RPMI7951 (cell line): ENCODE measurements at regions not wholly inside any gene's neighbourhood (a gene's known extent, or its start where the extent isn't known, plus 50 kb on each side); places are given as distances from the start of the nearest gene placed in this dataset.

Experiments used
- DNase-seq: peaks from one replicate; pipeline ENCODE4 v3.0.0-alpha.2; 2012; ENCODE audit warnings: low read depth

GRCh38 chr2:78431241-78431640 is 594.3 kb upstream of the REG3G start:
- DNase-seq, result no peak

GRCh38 chr2:78439122-78439521 is 586.4 kb upstream of the REG3G start:
- no peak for DNase-seq

GRCh38 chr2:78455586-78455985 is 569.9 kb upstream of the REG3G start:
- no peak for DNase-seq

GRCh38 chr2:78457269-78457668 is 568.2 kb upstream of the REG3G start:
- DNase-seq, result no peak

- DNase-seq, result no peak
Measured at GRCh38 chr2:78465707-78466106, 559.8 kb upstream of the REG3G start.

- DNase-seq, result no peak
Measured at GRCh38 chr2:78476619-78477229, 548.8 kb upstream of the REG3G start.

GRCh38 chr2:78486565-78486964 is 538.9 kb upstream of the REG3G start:
- no peak for DNase-seq

GRCh38 chr2:78498125-78498524 is 527.4 kb upstream of the REG3G start:
- DNase-seq, result no peak

GRCh38 chr2:78506301-78506700 is 519.2 kb upstream of the REG3G start:
- DNase-seq, result no peak

- no peak for DNase-seq
Measured at GRCh38 chr2:78521938-78522337, 503.6 kb upstream of the REG3G start.

- no peak for DNase-seq
Measured at GRCh38 chr2:78532762-78533379, 492.6 kb upstream of the REG3G start.

- DNase-seq, result no peak
Measured at GRCh38 chr2:78535395-78535794, 490.1 kb upstream of the REG3G start.

- DNase-seq, result no peak
Measured at GRCh38 chr2:78538322-78538721, 487.2 kb upstream of the REG3G start.

- no peak for DNase-seq
Measured at GRCh38 chr2:78540255-78540654, 485.2 kb upstream of the REG3G start.

GRCh38 chr2:78541088-78541450 is 484.4 kb upstream of the REG3G start:
- DNase-seq, result no peak

GRCh38 chr2:78541451-78542267 is 483.8 kb upstream of the REG3G start:
- DNase-seq, result no peak

GRCh38 chr2:78546843-78547242 is 478.7 kb upstream of the REG3G start:
- DNase-seq, result no peak

GRCh38 chr2:78549766-78550165 is 475.7 kb upstream of the REG3G start:
- no peak for DNase-seq

GRCh38 chr2:78553866-78554647 is 471.4 kb upstream of the REG3G start:
- no peak for DNase-seq

- no peak for DNase-seq
Measured at GRCh38 chr2:78561876-78562275, 463.6 kb upstream of the REG3G start.

- DNase-seq, result no peak
Measured at GRCh38 chr2:78564666-78565065, 460.8 kb upstream of the REG3G start.

GRCh38 chr2:78568782-78569373 is 456.6 kb upstream of the REG3G start:
- DNase-seq, result no peak
